Right renal pelvis (tissue), 4 donors: ENCODE measurements at regions not wholly inside any gene's neighbourhood (a gene's known extent, or its start where the extent isn't known, plus 50 kb on each side); places are given as distances from the start of the nearest gene placed in this dataset.
"Not testable (repeated sequence)": the region's sequence is repeated elsewhere in the genome, so short reads cannot be mapped to it uniquely, and the experiment has no call there.

ENCODE experiments used
- DNase-seq, 4 donors: peaks; one replicate each; pipeline ENCODE4 v3.0.0-alpha.2; 2013; ENCODE audit warnings: low read depth in 4 of 4, low spot score in 3 of 4, missing footprints in 1 of 4

- DNase-seq = not testable (repeated sequence)
These were observed 157.6 kb downstream of the KLRB1 start for GRCh38 chr12:9450127-9450567.

DNA sequence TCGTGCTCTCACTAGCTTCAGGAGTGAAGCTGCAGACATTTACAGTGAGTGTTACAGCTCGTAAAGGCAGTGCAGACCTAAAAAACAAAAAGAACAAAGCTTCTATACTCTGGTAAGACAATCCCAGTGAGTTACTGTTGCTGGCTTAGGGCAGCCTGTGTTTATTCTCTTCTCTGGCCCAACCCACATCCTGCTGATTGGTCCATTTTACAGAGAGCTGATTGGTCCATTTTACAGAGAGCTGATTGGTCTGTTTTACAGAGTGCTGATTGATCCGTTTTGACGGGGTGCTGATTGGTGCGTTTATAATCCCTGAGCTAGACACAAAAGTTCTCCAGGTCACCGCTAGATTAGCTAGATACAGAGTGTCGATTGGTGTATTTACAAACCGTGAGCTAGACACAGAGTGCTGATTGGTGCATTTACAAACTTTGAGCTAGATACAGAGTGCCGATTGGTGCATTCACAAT is 158.0 kb downstream of the KLRB1 start:
- DNase-seq = not testable (repeated sequence)

- no peak for DNase-seq
These were observed 158.5 kb downstream of the KLRB1 start for GRCh38 chr12:9449181-9449580.

DNA sequence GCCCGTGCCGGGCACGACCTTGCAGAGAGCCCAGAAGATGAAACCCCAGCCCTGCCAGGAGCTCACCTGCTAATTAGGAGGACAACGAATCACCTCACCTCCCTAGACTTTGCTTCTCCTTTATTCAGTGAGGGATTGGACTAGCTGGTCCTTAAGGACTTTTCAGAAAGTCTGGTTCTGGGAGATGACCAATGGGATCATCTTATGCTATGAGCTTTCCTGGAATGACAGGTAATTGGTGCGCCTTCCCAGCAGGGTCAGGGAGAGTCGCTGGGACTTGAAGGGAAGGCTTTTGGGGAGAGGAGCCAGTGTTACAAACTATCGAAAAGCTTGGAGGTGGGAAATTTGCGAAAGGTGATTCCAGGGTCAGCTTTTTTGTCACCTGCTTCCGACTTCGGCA is 159.1 kb downstream of the KLRB1 start:
- DNase-seq = not testable (repeated sequence)

DNA sequence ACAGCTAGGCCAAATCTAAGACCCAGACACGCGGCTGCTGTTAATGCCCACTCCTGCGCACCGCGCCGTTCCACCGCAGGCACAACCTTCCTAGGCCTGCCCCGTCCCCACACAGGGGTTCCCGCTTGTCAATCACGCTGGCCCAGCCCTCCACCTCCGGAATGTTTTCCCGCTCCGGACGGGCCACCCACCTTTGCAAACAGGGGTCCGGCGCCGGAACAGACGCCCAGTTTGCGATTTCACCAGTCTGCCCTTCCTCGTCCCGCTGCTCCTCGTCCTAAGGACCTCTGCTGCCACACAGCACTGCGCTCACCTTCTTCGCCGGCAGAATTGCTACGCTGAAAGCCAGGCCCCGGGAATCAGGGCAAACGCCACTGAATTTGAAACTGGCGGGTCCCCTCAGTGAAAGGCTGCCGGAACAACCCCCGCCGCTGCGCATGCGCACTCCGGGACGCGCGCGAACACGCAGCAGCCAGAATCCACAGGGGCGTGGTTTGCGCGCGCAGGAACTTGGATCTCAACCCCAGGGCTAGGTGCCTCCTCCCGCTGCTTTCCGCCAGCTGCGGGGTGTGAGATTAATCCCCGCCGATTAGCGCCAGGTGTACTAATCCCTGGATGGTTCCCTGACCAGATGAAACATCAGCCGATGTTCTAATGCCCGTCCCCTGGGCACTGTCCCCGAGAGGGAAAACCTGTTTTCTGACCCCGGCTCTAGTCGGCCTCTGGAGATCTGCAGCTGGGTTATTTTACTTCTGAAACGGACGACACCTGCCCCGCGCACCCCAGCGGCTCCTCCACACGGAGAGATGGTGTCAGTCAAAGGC is 159.7 kb downstream of the KLRB1 start:
- DNase-seq = peak; percentile 54 to 72 (median 65)

- not testable (repeated sequence) for DNase-seq
These were observed 160.6 kb downstream of the KLRB1 start for GRCh38 chr12:9446883-9447761.

DNA sequence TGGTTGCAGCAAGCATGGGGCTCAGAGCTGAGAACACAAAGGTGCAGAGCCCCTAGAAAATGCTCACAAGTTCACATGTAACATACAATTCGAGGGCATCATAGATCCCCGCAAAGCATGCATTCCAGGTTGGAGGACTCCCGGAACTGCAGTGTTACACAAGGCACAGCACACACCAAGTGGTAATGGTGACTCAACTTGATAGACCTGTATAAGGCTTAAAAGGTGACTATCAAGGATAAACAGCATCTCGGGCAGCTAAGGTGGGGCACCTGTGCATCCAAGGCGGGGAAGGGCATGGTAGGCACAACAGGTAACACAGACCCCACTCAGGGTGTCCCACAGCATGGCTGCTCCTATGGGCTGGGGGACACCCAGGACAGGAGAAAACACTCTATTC is 167.3 kb downstream of the KLRB1 start:
- not testable (repeated sequence) for DNase-seq

- DNase-seq = not testable (repeated sequence)
These were observed 172.0 kb downstream of the KLRB1 start for GRCh38 chr12:9435682-9436081.

DNA sequence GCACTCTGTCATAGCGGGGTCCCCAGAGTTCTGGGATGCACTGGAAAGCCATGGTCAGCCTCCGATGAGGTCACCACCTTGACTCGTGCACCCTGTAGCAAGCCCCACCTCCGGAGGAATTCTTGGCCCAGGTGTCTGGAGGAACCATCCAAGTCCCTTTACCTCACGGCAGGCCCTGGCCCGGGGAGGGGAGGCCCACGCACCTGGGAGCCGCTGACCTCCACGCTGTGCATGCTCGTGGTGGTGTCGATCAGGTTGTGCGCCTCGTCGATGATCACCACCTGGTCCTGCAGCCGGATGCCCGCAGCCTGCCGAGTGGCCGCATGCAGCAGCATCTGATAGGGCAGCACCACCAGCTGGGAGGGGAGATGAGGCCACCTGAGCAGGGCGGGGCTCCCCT is 177.3 kb downstream of the KLRB1 start:
- not testable (repeated sequence) for DNase-seq

GRCh38 chr12:9428856-9429255 is 178.9 kb downstream of the KLRB1 start:
- not testable (repeated sequence) for DNase-seq

GRCh38 chr12:9425429-9425828 is 182.3 kb downstream of the KLRB1 start:
- not testable (repeated sequence) for DNase-seq

GRCh38 chr12:9424175-9424740 is 183.5 kb downstream of the KLRB1 start:
- not testable (repeated sequence) for DNase-seq

DNA sequence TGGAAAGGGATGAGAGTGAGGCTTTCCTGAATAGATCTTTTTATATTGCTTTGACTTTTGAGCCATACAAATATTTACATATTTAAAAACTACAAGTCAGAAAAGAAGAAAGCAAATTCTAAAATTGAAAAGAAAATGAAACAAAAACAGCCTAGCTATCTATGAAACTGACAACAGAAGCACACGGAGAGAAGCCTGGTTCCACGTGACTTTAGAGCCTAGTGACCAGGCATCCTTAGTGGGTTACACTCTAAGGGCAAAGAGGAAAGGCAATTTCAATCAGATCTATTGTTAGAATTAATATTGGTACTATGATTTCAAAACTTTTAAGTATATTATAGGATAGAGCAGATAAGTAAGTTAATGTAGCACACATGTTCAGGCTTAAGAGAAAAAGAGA is 185.0 kb downstream of the KLRB1 start:
- DNase-seq = not testable (repeated sequence)

DNA sequence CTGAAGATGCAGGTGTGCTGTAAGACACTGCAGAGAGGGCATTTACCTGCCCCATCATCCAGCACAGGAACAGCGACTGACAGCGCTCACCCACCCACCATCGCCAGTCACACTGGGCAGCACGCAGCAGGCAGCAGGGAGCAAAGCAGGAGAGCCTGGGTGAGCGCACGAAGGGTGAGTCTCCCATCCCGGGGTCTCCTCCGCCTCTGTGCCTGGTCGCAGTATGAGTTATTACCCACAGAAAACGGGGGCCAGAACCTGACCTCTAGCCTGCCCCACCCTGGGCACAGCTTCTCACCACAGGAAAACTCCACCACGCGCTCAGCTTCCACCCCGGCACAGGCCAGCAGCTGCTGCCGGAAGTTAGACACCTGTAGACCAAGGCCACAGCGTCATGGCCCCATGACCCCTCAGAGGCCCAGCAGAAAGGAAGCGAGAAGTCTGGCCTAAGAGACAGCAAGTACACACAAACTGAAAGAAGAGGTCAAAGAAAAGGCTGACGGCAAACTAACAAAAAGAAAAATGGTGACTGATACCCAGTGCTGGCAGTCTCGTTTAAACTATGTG is 186.1 kb downstream of the KLRB1 start:
- not testable (repeated sequence) for DNase-seq

DNA sequence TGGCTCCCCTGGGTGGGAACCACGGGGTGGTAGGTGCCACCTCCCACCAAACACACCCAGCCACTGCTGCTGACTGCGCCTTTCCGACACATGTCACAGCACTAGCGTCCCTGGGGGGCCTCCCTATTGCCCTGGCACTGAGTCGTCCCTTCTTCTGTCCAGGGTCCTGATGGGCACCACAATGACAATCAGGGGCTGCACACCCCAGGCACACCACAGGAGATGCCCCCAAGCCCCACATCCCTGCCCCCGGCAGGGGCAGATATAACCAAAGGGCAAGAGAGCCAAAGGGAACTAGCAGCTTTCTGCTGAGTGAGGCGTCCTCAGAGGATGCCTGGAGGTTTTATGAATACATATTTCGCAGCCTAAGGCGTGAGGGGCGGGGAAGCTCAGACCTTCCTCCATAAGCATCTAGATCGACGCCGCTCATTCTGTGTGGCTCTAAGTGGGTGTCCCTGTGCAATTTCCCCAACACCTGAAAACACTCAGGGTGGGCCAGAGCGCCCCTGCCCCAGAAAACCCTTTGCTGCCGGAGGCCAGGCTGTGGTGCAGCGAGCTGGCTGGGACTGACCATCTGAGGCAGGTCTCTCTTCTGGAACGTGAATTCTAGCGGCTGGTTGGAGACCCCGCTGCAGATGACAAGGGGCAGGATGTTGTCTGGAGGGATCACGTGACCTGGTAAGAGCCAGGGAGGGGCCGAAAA is 186.7 kb downstream of the KLRB1 start:
- DNase-seq = not testable (repeated sequence)

DNA sequence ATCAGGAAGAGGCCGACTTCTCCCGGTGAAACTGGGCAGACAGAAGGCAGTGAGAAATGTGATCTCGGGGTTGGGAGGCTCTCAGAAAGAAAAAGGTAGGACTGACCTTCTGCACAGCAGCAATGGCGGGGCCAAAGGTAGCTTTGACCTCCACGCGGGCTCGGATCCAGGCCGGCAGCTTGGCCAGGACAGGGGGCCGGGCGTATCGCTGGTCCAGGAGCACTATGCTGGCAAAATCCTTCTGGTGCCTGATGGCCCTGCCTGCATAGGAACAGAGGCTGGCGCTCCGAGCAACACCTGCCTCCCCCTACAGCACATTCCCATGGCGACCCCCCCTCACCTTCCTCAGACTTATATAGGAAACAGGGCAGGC is 189.1 kb downstream of the KLRB1 start:
- not testable (repeated sequence) for DNase-seq

GRCh38 chr12:9417947-9418668 is 189.6 kb downstream of the KLRB1 start:
- not testable (repeated sequence) for DNase-seq

DNA sequence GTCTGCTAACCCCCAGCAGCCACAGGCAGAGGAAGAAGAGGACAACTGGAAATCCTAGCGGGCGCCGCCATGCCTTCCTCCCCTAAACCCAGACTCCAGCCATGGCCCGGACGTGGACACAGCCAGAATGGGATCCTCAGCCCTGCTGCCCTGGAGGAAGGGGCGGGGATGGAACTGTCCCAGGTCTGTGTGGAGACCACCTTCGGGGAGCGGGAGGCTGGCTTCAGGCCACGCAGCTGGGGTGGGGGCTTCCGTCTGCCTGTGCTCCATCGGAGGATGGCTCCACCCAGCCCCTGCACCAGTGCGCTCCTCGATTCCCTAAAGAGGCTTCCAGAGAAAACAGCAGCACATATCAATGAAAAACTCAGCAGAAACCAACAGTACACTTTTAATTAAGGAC is 190.4 kb downstream of the KLRB1 start:
- DNase-seq = not testable (repeated sequence)

GRCh38 chr12:9416346-9416745 is 191.4 kb downstream of the KLRB1 start:
- not testable (repeated sequence) for DNase-seq
